HG03025 (cell line): ENCODE measurements at regions not wholly inside any gene's neighbourhood (a gene's known extent, or its start where the extent isn't known, plus 50 kb on each side); places are given as distances from the start of the nearest gene placed in this dataset.
"Not testable (repeated sequence)": the region's sequence is repeated elsewhere in the genome, so short reads cannot be mapped to it uniquely, and the experiment has no call there.

Experiments
- ATAC-seq: cut with Tn5 transposase; IDR thresholded peaks from one replicate; pipeline ENCODE4 v1.9.1; 2021; ENCODE audit warnings: mild to moderate bottlenecking, moderate library complexity; ENCODE audit not compliant: unreplicated experiment, low FRiP score

GRCh38 chr2:228956701-228957474 is 314.2 kb downstream of the PID1 start:
- no peak for ATAC-seq

GRCh38 chr2:228949831-228950230 is 321.3 kb downstream of the PID1 start:
- no peak for ATAC-seq

DNA sequence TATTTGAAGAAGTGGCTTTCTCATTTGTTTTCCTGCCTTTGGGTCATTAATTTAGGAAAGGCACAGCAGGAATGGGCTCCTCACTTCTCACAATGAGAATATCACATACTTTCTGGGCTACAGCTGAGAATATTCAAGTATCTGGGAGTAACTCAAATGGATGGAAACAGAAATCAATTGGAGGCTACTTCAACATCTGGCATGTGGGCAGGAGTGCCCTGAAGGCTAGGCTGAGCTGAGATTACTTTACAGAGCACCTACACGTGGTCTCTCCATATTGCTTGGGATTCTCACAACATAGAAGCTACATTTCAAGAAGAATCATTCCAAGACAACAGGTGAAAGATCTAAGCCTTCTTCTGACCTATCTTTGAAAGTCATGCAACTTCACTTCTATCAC is 325.4 kb downstream of the PID1 start:
- ATAC-seq = no peak

DNA sequence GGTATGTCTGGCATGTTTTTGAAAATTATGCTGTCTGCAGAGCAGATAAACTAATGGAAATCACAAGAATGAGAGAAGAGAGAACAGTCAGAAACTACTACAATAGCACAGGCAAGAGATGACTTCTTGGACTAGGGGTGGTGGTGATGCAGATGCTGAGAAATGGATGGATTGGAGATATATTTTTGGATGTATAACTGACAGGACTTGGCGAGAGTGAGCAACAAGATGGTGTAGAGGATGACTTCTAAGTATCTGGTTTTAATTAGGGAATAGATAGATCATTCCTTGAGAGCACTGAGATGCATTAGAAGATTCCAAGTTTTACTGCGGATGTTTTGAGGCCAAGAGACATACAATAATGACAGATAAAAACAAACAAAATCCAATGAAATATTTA is 328.2 kb downstream of the PID1 start:
- ATAC-seq = no peak

- no peak for ATAC-seq
Observed at GRCh38 chr2:228938629-228939028, 332.5 kb downstream of the PID1 start.

DNA sequence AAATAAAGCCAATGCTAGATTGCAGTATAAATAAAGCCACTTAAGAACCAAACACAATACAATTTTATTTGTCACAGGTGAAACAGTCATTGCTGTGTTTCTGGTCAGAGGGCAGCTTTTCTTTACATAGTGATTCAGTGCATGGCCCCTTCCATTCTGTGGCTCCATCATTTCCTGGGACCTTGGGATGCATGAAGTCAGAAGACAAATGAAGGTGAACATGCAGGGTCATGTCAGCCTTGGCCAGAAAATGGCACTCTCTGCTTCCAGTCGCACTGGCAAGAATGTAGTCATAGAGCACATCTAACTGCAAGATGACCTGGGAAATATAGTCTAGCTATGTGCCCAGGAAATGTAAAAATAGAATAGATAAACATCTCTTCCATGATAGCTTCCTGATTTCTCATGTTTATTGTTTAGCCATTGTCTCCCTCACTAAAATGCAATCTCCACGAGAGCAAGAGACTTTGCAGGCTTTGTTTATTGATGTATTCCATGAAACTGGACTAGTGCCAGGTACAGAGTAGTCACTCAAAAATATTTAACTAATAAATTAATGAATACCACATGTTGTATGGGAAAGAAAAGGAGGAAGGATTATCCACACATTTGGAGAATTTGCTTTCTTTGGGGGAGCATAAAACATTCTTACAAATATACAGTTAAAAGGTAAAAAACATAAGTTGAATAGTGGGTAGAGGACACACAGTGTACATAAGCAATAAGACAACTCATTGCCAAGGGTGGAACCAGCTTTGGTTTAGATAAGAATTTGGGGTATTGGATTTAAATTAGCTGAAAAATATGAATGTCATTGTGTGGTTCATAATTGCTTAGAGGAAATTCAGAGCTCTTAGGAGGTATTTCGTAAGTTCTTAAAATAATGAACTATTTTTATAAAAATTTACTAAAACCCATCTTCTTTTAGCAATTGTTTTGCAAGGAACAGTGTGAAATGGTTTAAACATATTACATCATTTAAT is 343.8 kb downstream of the PID1 start:
- no peak for ATAC-seq

DNA sequence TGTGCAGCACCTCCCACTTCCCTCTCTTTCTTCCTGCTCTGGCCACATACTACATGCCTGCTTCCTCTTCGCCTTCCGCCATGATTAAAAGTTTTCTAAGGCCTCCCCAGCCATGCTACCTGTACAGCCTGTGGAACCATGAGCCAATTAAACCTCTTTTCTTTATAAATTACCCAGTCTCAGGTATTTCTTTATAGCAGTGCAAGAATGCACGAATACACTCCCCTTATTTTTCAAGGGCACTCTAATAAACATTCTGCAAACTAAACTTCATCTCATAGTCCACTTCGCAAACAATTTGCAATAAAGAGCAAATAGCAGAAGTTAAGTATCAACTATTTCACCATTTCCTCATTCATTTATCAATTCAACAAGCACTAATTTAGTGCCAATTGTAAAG is 351.3 kb downstream of the PID1 start:
- no peak for ATAC-seq

- no peak for ATAC-seq
Observed at GRCh38 chr2:228917220-228917619, 353.9 kb downstream of the PID1 start.

DNA sequence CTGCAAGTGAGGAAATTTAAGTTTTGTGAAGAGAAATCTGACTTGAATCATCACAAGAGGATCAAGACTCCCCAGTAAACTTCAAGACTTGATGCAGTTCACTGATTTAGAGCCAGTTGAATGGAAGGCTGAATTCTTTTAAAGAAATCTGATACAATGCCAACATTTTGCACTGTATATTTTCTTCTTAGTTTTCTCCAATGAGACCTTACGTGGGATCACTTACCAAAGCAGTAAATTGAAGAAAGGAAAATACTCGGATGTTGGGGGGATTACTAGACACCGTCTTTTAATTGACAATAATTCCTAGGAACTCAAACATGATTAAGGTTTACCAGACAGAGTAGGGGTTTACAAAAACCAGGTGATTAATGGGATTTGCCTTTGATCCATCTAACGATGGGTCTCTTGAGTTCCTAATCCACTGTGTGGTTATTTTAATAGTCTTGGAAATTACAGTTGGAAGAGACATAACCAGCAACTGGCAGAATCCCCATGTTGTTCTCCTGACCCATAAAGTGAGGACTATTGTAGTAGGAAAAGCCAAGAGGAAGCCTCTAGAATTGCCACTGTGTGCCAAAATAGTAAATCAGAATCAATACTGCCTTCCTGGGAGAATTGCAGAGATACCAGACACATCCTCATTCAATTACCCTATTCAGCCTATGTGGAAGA is 354.5 kb downstream of the PID1 start:
- ATAC-seq = no peak

- ATAC-seq = no peak
Observed at GRCh38 chr2:228913176-228913575, 357.9 kb downstream of the PID1 start.

- not testable (repeated sequence) for ATAC-seq
Observed at GRCh38 chr2:228910872-228911271, 360.2 kb downstream of the PID1 start.

DNA sequence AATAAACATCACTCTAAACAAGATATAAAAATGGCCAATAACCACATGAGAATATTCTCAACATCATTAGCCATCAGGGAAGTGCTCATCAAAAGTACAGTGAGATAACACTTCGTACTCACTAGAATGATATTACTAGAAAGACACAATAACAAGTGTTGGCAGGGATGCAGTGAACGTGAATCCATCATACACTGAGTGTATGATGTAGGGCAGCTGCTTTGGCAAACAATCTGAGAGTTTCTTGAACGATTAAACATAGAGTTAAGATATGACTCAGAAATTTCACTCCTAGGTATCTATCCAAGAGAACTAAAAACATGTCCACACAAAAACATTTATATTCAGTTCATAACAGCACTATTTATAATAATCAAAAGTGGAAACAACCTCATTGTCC is 368.9 kb downstream of the PID1 start:
- ATAC-seq = no peak

DNA sequence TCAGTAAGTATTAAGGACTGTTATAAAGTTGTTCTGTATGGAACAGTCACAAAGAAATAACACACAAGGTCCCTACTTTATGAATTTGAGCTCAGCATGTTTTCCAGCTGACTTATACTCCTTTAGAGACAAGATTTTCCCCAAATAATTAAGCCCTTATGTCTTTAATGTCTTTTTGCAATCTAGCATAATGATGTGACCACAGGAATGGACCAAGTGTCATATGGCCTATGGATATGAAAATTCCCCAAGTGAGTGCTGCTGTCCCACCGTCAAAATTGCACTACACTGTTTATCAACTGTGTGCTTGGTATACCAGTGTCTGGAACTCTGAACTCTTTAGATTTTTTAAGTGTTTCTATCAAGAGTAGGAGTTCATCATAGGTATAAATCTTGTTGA is 369.6 kb downstream of the PID1 start:
- no peak for ATAC-seq

DNA sequence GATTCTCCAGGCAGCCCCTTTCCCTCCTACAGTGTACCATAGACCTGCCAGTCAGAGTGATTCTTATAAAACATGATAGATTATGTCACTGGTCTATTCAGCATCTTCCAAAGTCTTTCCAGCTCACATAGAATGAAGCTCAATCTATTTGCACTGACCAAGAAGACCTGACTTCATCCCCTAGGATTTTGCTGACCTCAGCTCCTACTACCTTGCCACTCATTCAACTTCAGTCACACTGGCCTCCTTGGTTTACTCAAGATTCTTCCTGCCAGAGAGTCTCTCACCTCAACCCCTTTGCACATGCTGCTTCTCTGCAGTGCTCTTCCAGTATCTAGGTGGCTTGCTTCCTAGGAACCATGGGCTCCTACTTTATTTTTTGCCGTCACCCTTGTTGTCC is 392.9 kb downstream of the PID1 start:
- ATAC-seq = no peak

DNA sequence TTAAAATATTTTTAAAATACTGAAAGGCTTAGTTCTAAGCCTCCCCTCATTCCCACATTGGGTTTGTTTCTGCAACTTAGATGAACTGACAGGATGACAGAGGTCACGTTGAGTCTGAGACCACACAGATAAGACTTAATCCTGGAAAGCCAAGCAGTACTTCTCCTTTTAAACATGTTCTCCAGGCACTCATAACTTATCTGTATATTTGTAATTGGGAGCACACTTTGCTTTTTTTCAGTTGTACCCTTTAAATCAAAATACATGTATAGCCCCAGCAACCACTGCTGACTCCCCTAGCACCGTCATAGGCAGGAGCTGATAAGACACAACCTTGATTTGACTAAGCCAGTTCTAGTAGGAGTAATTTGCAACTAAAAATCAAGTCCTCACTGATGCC is 394.8 kb downstream of the PID1 start:
- no peak for ATAC-seq

DNA sequence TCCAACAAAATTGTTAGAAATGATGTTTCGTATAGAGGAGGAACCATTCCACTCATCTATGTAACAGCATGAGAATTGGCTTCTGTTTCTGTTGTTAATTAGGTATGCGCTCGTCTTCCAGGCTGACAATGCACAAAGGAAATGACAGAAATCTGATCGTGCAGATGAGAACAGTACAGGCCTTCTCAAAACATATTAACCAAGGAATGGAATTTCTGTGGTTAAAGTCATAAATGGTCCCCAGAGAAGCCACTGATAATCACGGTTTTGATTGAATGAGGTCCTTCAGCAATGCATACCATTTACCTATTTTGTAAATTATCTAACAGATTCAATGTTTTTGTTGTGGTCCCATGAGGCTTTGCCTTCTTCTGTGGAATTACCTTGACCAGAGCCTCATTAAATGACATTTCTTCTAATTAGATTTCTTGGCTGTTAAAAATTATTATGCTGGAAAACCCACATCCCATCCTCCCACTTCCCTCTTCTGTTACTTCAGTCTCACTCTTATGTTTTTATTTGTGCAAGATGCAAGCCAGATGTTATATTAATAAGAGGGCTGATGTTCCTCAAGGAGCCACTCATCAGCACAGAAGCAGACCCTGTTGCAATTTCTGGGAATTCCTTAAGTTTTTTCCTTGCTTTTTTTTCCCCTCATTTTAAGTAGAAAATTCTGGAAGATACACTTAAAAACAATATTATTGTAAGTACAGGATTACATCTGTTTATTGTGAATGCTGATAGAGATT is 395.8 kb downstream of the PID1 start:
- ATAC-seq = no peak

DNA sequence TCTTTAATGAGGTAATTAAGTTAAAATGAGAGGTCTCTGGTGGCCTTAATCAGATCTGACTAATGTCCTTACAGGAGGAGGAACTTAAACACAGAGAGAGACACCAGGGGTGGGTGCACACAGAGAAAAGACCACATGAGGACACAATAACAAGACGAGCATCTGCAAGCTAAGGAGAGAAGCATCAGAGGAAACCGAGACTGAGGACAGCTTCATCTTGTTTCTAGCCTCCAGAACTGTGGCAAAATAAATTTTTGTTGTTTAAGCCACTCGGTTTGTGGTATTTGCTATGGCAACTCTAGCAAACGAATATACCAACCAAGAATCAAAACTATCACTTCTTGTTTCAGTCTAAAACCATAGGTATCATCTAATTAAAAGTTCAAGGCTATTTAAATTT is 400.1 kb downstream of the PID1 start:
- no peak for ATAC-seq

DNA sequence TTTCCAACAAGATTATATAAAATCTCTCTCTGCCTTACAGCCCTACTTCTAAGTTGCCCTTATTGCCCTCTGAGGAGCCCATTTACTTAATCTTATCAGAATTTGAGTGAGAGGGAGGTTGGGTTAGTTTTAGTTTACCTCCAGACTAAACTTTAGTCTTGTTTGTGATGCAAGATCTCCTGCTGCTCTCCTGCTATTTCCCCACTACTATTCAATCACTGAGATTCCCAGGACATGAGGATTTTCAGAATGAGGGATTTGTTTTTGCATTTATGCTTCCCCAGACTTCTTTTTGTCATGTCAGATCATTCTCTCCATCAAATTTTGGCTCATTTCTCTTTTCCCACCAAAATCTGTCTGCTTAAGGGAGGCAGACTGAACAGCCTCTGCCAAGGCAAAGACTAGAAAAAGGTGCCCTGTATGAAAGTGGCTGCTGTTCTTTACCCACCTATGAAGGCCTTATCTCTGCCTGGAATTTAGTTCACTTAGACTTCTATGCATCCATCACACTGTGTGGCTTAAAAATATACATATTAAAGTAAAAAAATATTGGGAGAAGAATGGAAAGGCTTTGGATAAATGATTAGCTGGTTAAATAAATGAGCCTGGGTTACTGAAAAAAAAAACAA is 401.3 kb downstream of the PID1 start:
- no peak for ATAC-seq

DNA sequence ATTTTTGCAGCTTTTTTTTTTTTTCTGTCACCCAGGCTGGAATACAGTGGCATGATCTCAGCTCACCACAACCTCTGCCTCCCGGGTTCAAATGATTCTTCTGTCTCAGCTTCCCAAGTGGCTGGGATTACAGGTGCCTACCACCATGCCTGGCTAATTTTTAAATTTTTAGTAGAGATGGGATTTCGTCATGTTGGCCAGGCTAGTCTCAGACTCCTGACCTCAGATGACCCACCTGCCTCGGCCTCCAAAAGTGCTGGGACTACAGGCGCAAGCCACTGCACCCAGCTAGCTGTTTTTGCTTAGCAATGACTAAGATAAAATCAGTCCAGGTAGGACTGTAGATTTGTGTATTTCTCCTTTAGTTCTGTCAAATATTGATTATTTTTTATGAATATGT is 403.7 kb downstream of the PID1 start:
- ATAC-seq = no peak

DNA sequence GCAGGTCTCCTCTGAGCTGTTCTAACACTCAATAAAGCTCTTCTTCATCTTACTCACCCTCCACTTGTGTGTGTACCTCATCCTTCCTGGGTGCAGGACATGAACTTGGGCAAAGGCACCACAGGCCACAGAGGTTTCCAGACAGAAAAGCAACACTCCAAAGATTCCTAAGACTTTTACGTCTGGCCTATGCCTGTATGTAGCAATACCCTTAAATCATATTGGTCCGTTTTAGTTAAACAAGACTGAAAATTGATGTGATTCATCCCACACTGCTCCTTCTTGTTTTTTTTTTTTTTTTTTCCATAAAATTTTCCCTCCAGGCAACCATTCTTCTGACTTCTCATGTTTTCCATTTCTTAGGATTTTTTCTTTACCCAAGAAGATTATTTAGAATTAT is 404.3 kb downstream of the PID1 start:
- no peak for ATAC-seq
